GM12891 (cell line): ENCODE measurements at regions not wholly inside any gene's neighbourhood (a gene's known extent, or its start where the extent isn't known, plus 50 kb on each side); places are given as distances from the start of the nearest gene placed in this dataset.
"Not testable (repeated sequence)": the region's sequence is repeated elsewhere in the genome, so short reads cannot be mapped to it uniquely, and the experiment has no call there.

Experiments
- DNase-seq: peaks from one replicate; pipeline ENCODE4 v3.0.0; 2011; ENCODE audit warnings: low spot score; ENCODE audit not compliant: insufficient read length
- FAIRE-seq: peaks from 2 replicates; lab custom pipeline; 2011; peaks lifted over from hg19 to GRCh38; lab: Jason Lieb, UNC
- PAX5 ChIP-seq: IDR thresholded peaks from 2 replicates; pipeline ENCODE4 v1.6.1; 2011; ENCODE audit warnings: low read length, moderate library complexity, mild to moderate bottlenecking; ENCODE audit not compliant: insufficient read depth, severe bottlenecking
- POLR2A ChIP-seq: IDR thresholded peaks from 2 replicates; pipeline ENCODE4 v1.6.1; 2011; ENCODE audit warnings: low read depth, low read length, control low read depth
- POLR2AphosphoS5 ChIP-seq: IDR thresholded peaks from 2 replicates; pipeline ENCODE4 v1.6.1; 2011; ENCODE audit warnings: low read depth, low read length, control low read depth
- POU2F2 ChIP-seq: IDR thresholded peaks from 2 replicates; pipeline ENCODE4 v1.6.1; 2011; ENCODE audit warnings: low read depth, mild to moderate bottlenecking, control low read depth, low read length, moderate library complexity
- SPI1 ChIP-seq: IDR thresholded peaks from 2 replicates; pipeline ENCODE4 v1.6.1; 2011; ENCODE audit warnings: low read depth, low read length, control low read depth
- TAF1 ChIP-seq: IDR thresholded peaks from 2 replicates; pipeline ENCODE4 v1.6.1; 2011; ENCODE audit warnings: low read depth, low read length, control low read depth

GRCh38 chr1:183753464-183753891, 51.4 kb upstream of the RGL1 start:
- no peak for TF ChIP-seq TAF1
- no peak for TF ChIP-seq POLR2AphosphoS5
- no peak for TF ChIP-seq PAX5
- no peak for TF ChIP-seq POU2F2
- TF ChIP-seq POLR2A = no peak
- no peak for DNase-seq
- no peak for FAIRE-seq

GRCh38 chr1:183744132-183744913, 60.6 kb upstream of the RGL1 start:
- FAIRE-seq (no peak), DNase-seq (no peak)
- TF ChIP-seq POU2F2 (no peak), PAX5 (no peak), POLR2AphosphoS5 (no peak), TAF1 (no peak), POLR2A (no peak), SPI1 (no peak)

DNA sequence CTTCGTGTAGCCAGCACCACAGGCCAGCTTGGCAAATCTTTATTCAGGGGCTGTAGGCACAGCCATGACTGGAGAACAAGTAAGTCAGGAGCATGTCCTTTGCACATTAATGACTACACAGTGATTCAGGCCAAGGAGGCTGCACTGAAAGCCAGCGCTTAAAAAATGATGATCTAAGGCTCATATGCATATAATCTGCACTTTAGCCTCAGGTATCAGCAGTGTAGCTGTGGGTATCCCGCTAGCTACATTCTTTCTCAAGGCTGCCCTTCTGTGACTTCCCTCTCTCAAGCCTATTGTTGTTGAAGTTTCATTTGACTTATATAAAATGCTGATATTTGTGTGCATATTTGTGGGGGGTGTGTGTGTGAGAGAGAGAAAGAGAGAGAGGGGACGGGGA, 62.6 kb upstream of the RGL1 start:
- no peak for FAIRE-seq
- TF ChIP-seq SPI1 = no peak
- TF ChIP-seq POLR2A = no peak
- no peak for TF ChIP-seq POLR2AphosphoS5
- no peak for DNase-seq

GRCh38 chr1:183739741-183740271, 65.1 kb upstream of the RGL1 start:
- no peak for DNase-seq
- FAIRE-seq = no peak
- TF ChIP-seq POLR2AphosphoS5 = no peak
- TF ChIP-seq TAF1 = no peak
- TF ChIP-seq POU2F2 = no peak
- TF ChIP-seq PAX5 = no peak
- no peak for TF ChIP-seq POLR2A
- no peak for TF ChIP-seq SPI1

DNA sequence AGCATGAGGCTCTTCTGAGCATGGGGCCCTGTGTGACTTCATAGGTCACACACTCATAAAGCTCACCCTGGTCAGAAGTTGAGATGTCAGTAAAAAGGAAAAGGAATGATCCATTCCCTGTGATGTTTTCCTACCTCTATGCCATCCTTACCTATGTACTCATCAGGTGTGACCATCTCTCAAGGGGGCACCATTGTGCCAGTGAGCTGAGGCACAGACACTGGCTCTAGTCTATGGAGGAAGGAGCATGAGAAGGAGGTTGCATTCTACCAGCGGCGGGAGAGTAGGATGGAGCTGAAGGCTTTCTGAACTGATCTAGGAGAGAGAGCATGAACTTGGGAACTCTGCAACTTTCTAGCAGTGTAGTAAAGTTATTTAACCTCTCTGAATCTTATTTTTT, 65.8 kb upstream of the RGL1 start:
- FAIRE-seq = no peak
- no peak for DNase-seq
- no peak for TF ChIP-seq SPI1
- TF ChIP-seq POU2F2 = no peak
- TF ChIP-seq POLR2AphosphoS5 = no peak
- TF ChIP-seq POLR2A = no peak
- no peak for TF ChIP-seq TAF1
- TF ChIP-seq PAX5 = no peak

GRCh38 chr1:183737916-183738315, 67.0 kb upstream of the RGL1 start:
- FAIRE-seq, DNase-seq: not testable (repeated sequence)

DNA sequence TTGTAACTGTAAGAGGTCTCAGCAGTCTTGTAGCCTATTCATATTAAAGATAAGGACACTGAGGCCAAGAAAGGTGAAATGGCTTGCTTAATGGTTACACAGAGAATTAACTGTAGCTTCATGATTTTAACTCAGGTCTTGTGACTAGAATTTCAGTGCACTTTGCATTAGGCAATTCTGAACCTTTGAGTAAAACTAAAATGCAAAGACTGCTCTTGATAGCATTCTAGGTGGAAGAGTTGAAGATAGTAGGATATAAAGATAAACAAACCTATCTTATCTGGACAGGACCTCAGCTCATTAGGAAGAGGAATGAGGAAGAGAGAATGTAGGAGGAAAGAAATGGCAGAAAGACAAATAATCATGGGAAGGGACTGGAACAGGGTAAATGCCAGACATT, 68.6 kb upstream of the RGL1 start:
- DNase-seq (no peak), FAIRE-seq (no peak)
- TF ChIP-seq POLR2A = no peak
- TF ChIP-seq SPI1 = no peak
- no peak for TF ChIP-seq TAF1
- TF ChIP-seq POLR2AphosphoS5 = no peak
- no peak for TF ChIP-seq PAX5
- TF ChIP-seq POU2F2 = no peak

DNA sequence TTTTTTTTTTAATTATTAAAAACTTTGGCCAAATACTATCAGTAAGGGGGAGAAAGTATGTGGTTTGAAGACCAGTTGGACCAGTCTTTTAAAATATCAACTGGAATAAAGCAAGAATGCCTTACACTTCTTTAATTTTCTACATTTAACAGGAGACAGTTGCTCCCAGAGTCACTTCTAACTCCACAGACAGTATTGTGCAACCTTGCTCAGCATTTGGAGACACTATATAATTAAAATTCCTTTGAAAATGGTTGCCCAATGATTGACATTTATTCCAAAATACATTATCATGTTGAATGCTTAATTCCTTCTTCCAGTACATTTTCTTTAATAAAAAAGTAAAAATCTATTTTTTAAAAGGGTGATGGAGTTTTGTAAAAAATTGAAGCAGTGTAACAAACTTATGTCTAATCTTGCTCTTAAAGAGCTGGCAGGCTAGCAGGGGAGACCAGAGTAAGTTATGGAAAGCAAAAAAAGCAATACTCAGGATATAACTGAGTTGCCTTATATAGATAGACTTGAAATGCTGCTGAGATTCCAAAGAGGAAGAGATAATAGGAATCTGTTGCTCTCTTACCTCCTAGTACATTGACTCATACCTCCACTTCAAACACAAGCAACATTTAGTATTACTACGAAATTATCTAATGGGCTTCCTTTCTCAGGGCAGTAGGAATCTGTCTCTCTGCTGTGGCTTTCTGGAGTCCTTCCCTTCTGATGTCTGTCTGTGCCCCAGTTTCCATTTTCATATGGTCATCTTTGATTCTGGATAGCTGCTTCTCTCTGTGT, 69.7 kb upstream of the RGL1 start:
- TF ChIP-seq SPI1 = no peak
- FAIRE-seq (no peak), DNase-seq (no peak)

GRCh38 chr1:183734543-183735036, 70.3 kb upstream of the RGL1 start:
- DNase-seq = no peak
- no peak for FAIRE-seq
- TF ChIP-seq POLR2AphosphoS5 (no peak), POU2F2 (no peak), POLR2A (no peak), PAX5 (no peak), TAF1 (no peak), SPI1 (no peak)

DNA sequence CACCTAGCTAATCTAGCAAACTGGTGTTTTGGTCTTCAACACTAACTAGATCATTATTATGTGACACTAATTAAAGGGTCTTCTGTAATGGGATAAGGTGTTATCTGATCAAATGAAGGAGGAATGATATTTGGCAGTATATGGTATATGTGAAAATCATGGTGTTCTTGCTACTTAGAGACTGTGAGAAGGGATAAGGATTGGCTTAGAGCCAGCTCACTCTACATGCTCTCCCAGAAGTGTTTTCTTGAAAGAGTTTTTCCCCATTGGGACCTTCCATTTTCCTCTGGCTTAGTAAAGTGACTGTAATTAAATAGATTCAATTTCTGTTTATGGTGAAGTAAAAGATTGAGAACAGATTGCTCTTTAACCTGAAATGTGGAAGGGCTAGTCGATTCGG, 71.2 kb upstream of the RGL1 start:
- DNase-seq (no peak), FAIRE-seq (no peak)
- TF ChIP-seq POLR2AphosphoS5 = no peak
- TF ChIP-seq PAX5 = no peak
